SK-N-SH (cell line): ENCODE measurements at regions not wholly inside any gene's neighbourhood (a gene's known extent, or its start where the extent isn't known, plus 50 kb on each side); places are given as distances from the start of the nearest gene placed in this dataset.

Experiments used
- CTCF ChIA-PET: fragments of 300-600, 350-600 bp; formaldehyde crosslinking; extraction: SDS; loops from one replicate; lab custom pipeline; 2021; lab: Yijun Ruan, JAX
- POLR2A ChIA-PET: fragments of 350-600 bp; sonication (Branson Sonifier 250); formaldehyde crosslinking; extraction: SDS; loops from one replicate; lab custom pipeline; 2020; ENCODE audit warnings: antibody characterized with exemption, inconsistent platforms; lab: Yijun Ruan, JAX
- DNase-seq: peaks from one replicate; pipeline ENCODE4 v3.0.0; 2012
- H2AFZ ChIP-seq: fragments of 200-600 bp; sonication (generic); 2 replicates; pipeline ENCODE4 v1.8.1; 2016; ENCODE audit warnings: antibody characterized with exemption, mild to moderate bottlenecking, low read depth
- H3F3A ChIP-seq: fragments of 200-600 bp; sonication (generic); replicated peaks from 2 replicates; pipeline ENCODE3; 2016; ENCODE audit warnings: antibody characterized with exemption, mild to moderate bottlenecking; ENCODE audit not compliant: insufficient read depth
- H3K27ac ChIP-seq, 2 experiments: fragments of 200-500 bp in 1 of 2; fragments of 200-600 bp in 1 of 2; sonication (Bioruptor generic) in 1 of 2; sonication (generic), shearing (Covaris generic) in 1 of 2; 2 replicates each; pipeline versions ENCODE4 v1.5.1 to v1.6.1; 2014 to 2016; ENCODE audit warnings: low read depth in 2 of 2, inconsistent platforms in 1 of 2, low read length in 1 of 2, mild to moderate bottlenecking in 1 of 2, mixed read lengths in 1 of 2
- H3K27me3 ChIP-seq: fragments of 200-600 bp; sonication (generic), shearing (Covaris generic); 2 replicates; pipeline ENCODE4 v1.6.1; 2016; ENCODE audit warnings: mixed run types; ENCODE audit not compliant: insufficient read depth
- H3K36me3 ChIP-seq, 2 experiments: fragments of 200-500 bp in 1 of 2; fragments of 200-600 bp in 1 of 2; sonication (Bioruptor generic) in 1 of 2; sonication (generic) in 1 of 2; replicated peaks in 1 of 2; 2 replicates each; pipeline versions ENCODE3 to v1.5.1; 2014 to 2016; ENCODE audit warnings: low read length in 1 of 2, mild to moderate bottlenecking in 1 of 2; ENCODE audit not compliant: insufficient read depth in 2 of 2, control insufficient read depth in 1 of 2
- H3K4me1 ChIP-seq, 2 experiments: fragments of 200-500 bp in 1 of 2; fragments of 200-600 bp in 1 of 2; sonication (Bioruptor generic) in 1 of 2; sonication (generic), shearing (Covaris generic) in 1 of 2; 2 replicates each; pipeline versions ENCODE4 v1.5.1 to v1.6.1; 2014 to 2016; ENCODE audit warnings: low read depth in 1 of 2, low read length in 1 of 2, mixed run types in 1 of 2; ENCODE audit not compliant: insufficient read depth in 2 of 2, control insufficient read depth in 1 of 2
- H3K4me2 ChIP-seq: fragments of 200-600 bp; sonication (generic), shearing (Covaris generic); 2 replicates; pipeline ENCODE4 v1.6.1; 2017; ENCODE audit warnings: mixed run types
- H3K4me3 ChIP-seq, 2 experiments: fragments of 200-500 bp in 1 of 2; fragments of 200-600 bp in 1 of 2; sonication (Bioruptor generic) in 1 of 2; sonication (generic), shearing (Covaris generic) in 1 of 2; 2 replicates each; pipeline versions ENCODE4 v1.5.1 to v1.8.1; 2014 to 2016; ENCODE audit warnings: low read depth in 2 of 2, inconsistent platforms in 1 of 2, low read length in 1 of 2, mild to moderate bottlenecking in 1 of 2, mixed read lengths in 1 of 2, moderate library complexity in 1 of 2
- H3K79me2 ChIP-seq: fragments of 200-600 bp; sonication (generic); 2 replicates; pipeline ENCODE4 v1.8.1; 2017; ENCODE audit warnings: mild to moderate bottlenecking; ENCODE audit not compliant: insufficient read depth
- H3K9ac ChIP-seq: fragments of 200-600 bp; sonication (generic); 2 replicates; pipeline ENCODE4 v1.6.1; 2017; ENCODE audit warnings: mixed run types
- H3K9me2 ChIP-seq: fragments of 200-600 bp; sonication (generic); 2 replicates; pipeline ENCODE4 v1.6.1; 2017; ENCODE audit warnings: mixed run types
- H3K9me3 ChIP-seq: fragments of 200-600 bp; sonication (generic); 2 replicates; pipeline ENCODE4 v1.6.1; 2017; ENCODE audit warnings: mixed run types, mild to moderate bottlenecking, moderate library complexity
- H4K20me1 ChIP-seq: fragments of 200-600 bp; sonication (generic); 2 replicates; pipeline ENCODE4 v1.6.1; 2017; ENCODE audit warnings: mild to moderate bottlenecking, mixed run types; ENCODE audit not compliant: insufficient read depth
- CHD2 ChIP-seq: fragments of 150-350 bp; IDR thresholded peaks from 2 replicates; pipeline ENCODE4 v1.6.1; 2018; ENCODE audit warnings: low read length; ENCODE audit not compliant: partially characterized antibody
- FOXJ3 ChIP-seq: sonication (generic); formaldehyde crosslinking; IDR thresholded peaks from 2 replicates; pipeline ENCODE4 v1.5.1; 2020; ENCODE audit warnings: mild to moderate bottlenecking, missing genetic modification reagents
- FOXM1 ChIP-seq: IDR thresholded peaks from 2 replicates; pipeline ENCODE4 v1.4.0; 2012; ENCODE audit warnings: low read depth, mild to moderate bottlenecking
- GABPA ChIP-seq: IDR thresholded peaks from 2 replicates; pipeline ENCODE4 v1.4.0; 2012; ENCODE audit warnings: low read depth, mild to moderate bottlenecking
- GATA2 ChIP-seq: sonication (generic); formaldehyde crosslinking; IDR thresholded peaks from 2 replicates; pipeline ENCODE4 v1.5.0; 2020; ENCODE audit warnings: mild to moderate bottlenecking, missing genetic modification reagents
- JUND ChIP-seq: IDR thresholded peaks from 2 replicates; pipeline ENCODE4 v1.4.0; 2012
- MXI1 ChIP-seq: IDR thresholded peaks from 2 replicates; pipeline ENCODE4 v1.6.1; 2012; ENCODE audit warnings: mild to moderate bottlenecking, low read depth, low read length, improper control_type of control experiment
- NFIC ChIP-seq: IDR thresholded peaks from 2 replicates; pipeline ENCODE4 v1.4.0; 2012; ENCODE audit warnings: borderline replicate concordance
- RFX5 ChIP-seq: IDR thresholded peaks from 2 replicates; pipeline ENCODE4 v1.6.1; 2012; ENCODE audit warnings: mild to moderate bottlenecking, improper control_type of control experiment, low read length
- SMC3 ChIP-seq: IDR thresholded peaks from 2 replicates; pipeline ENCODE4 v1.6.1; 2012; ENCODE audit warnings: low read depth, low read length, improper control_type of control experiment
- TEAD4 ChIP-seq: IDR thresholded peaks from 2 replicates; pipeline ENCODE4 v1.4.0; 2012; ENCODE audit warnings: mild to moderate bottlenecking, borderline replicate concordance; ENCODE audit not compliant: insufficient read depth
- YY1 ChIP-seq: IDR thresholded peaks from 2 replicates; pipeline ENCODE4 v1.4.0; 2012; ENCODE audit warnings: low read depth, mild to moderate bottlenecking
- WGBS: methylation state at CpG from one replicate; pipeline ENCODE4 v1.1.6; 2017; ENCODE audit warnings: low lambda C conversion rate; 5-methylcytosine and 5-hydroxymethylcytosine counted together
- TF ChIP-seq, protein P1 (sequence below): IDR thresholded peaks from 2 replicates; pipeline ENCODE4 v1.4.0; 2012; ENCODE audit warnings: low read depth, borderline replicate concordance
- TF ChIP-seq, protein P2 (sequence below): fragments of 150-350 bp; IDR thresholded peaks from 2 replicates; pipeline ENCODE4 v1.6.1; 2017; ENCODE audit warnings: antibody characterized with exemption, low read length, low read depth, borderline replicate concordance
- TF ChIP-seq, protein P3 (sequence below): IDR thresholded peaks from 2 replicates; pipeline ENCODE4; 2012
- TF ChIP-seq, protein P4 (sequence below): fragments of 150-350 bp; IDR thresholded peaks from 2 replicates; pipeline ENCODE4 v1.6.1; 2016; ENCODE audit warnings: mild to moderate bottlenecking, low read depth, low read length
- TF ChIP-seq, protein P5 (sequence below): IDR thresholded peaks from 2 replicates; pipeline ENCODE4 v1.6.1; 2012; ENCODE audit warnings: mild to moderate bottlenecking, low read depth, low read length, moderate library complexity

DNA sequence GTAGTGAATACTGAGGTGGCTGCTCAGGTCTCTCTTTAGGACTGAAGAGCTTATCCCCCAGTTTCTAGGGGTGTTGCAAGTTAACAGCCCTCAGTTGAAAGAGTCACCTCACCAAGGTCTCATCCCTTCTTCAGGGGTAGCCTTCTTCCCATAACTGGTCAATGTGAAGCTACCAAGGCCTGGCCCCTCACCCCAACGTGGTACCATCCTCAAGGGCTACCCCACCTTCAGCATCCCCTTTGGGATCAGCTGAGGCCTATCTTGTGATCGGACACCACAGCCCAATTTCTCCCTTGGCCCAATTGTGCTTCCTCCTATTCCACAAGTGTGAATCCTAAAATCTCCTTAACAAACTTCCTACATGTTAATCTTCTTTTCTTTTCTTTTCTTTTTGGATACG, 289.5 kb upstream of the MKLN1 start:
- 74% methylated on average over 3 of the region's 3 CpGs for WGBS
- H3K4me3 ChIP-seq, result no peak overlapping the region
- ChIA-PET CTCF (interaction anchor here (0.9 to 7.7 kb wide), 5 partner anchors 31 to 143 kb away, joined by 3 to 186 read pairs (median 5); no protein-coding TSS in a partner anchor), POLR2A (interaction anchor here (0.9 kb wide), 1 partner anchor 36 kb away, joined by 3 read pairs; no protein-coding TSS in a partner anchor)
- H3F3A ChIP-seq, result peaks cover 32% of the 10 kb centered on the region
- H3K27me3 ChIP-seq, result no peaks in the 10 kb centered on the region
- no peak for DNase-seq
- H3K9me2 ChIP-seq, result no peaks in the 10 kb centered on the region
- H3K9ac ChIP-seq, result no peak overlapping the region
- no peaks in the 10 kb centered on the region for H3K9me3 ChIP-seq
- peaks cover 60% of the 10 kb centered on the region for H3K79me2 ChIP-seq
- no peaks in the 10 kb centered on the region for H4K20me1 ChIP-seq
- no peak overlapping the region for H2AFZ ChIP-seq
- H3K27ac ChIP-seq, result no peak overlapping the region
- peaks cover 10 to 16% of the 10 kb centered on the region in 2 experiments; a peak in 3 of 4 replicates for H3K4me1 ChIP-seq
- H3K36me3 ChIP-seq, result peaks cover 0 to 15% of the 10 kb centered on the region in 2 experiments
- no peak overlapping the region for H3K4me2 ChIP-seq
- TF ChIP-seq JUND, result no peak
- TF ChIP-seq, protein P1, sequence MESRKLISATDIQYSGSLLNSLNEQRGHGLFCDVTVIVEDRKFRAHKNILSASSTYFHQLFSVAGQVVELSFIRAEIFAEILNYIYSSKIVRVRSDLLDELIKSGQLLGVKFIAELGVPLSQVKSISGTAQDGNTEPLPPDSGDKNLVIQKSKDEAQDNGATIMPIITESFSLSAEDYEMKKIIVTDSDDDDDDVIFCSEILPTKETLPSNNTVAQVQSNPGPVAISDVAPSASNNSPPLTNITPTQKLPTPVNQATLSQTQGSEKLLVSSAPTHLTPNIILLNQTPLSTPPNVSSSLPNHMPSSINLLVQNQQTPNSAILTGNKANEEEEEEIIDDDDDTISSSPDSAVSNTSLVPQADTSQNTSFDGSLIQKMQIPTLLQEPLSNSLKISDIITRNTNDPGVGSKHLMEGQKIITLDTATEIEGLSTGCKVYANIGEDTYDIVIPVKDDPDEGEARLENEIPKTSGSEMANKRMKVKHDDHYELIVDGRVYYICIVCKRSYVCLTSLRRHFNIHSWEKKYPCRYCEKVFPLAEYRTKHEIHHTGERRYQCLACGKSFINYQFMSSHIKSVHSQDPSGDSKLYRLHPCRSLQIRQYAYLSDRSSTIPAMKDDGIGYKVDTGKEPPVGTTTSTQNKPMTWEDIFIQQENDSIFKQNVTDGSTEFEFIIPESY, result no peak
- TF ChIP-seq, protein P2, sequence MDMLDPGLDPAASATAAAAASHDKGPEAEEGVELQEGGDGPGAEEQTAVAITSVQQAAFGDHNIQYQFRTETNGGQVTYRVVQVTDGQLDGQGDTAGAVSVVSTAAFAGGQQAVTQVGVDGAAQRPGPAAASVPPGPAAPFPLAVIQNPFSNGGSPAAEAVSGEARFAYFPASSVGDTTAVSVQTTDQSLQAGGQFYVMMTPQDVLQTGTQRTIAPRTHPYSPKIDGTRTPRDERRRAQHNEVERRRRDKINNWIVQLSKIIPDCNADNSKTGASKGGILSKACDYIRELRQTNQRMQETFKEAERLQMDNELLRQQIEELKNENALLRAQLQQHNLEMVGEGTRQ, result no peak
- TF ChIP-seq, protein P3, sequence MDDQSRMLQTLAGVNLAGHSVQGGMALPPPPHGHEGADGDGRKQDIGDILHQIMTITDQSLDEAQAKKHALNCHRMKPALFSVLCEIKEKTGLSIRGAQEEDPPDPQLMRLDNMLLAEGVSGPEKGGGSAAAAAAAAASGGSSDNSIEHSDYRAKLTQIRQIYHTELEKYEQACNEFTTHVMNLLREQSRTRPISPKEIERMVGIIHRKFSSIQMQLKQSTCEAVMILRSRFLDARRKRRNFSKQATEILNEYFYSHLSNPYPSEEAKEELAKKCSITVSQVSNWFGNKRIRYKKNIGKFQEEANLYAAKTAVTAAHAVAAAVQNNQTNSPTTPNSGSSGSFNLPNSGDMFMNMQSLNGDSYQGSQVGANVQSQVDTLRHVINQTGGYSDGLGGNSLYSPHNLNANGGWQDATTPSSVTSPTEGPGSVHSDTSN, result no peak
- no peak for TF ChIP-seq SMC3
- TF ChIP-seq, protein P4, sequence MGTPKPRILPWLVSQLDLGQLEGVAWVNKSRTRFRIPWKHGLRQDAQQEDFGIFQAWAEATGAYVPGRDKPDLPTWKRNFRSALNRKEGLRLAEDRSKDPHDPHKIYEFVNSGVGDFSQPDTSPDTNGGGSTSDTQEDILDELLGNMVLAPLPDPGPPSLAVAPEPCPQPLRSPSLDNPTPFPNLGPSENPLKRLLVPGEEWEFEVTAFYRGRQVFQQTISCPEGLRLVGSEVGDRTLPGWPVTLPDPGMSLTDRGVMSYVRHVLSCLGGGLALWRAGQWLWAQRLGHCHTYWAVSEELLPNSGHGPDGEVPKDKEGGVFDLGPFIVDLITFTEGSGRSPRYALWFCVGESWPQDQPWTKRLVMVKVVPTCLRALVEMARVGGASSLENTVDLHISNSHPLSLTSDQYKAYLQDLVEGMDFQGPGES, result no peak
- no peak for TF ChIP-seq FOXJ3 (CRISPR knock-in tag)
- TF ChIP-seq RFX5, result no peak
- TF ChIP-seq, all 33 proteins: peak for 0

DNA sequence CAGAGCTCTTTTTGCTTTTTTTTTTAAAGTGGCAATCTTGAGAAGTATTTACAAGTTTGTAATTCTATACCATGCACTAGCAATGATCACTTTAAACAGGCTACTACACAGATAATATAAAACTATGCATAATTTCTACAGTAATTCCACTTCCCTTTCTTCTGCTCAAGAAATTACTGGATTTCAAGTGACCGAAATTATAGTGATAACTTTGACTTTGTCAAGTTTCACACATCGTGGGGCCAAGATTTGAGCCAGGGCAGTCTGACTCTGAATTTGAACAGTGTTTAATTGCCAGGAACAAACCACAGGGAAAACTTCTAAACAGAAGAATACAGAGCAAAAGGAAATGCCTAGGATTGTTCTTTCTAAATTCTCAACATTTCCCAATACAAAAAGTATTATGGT, 288.3 kb upstream of the MKLN1 start:
- Histone ChIP-seq H2AFZ (0 out of 2 replicates have a peak overlapping the region, but pooled peaks have one; percentile 18), H3K4me1 (peaks cover 6 to 16% of the 10 kb centered on the region in 2 experiments; a peak in 3 of 4 replicates), H3K27me3 (no peaks in the 10 kb centered on the region), H3F3A (peaks cover 32% of the 10 kb centered on the region), H3K4me2 (peak overlapping the region; percentile 16; the same call in 1 of the 2 replicates), H3K4me3 (no peak overlapping the region), H3K9me3 (no peaks in the 10 kb centered on the region), H3K9me2 (no peaks in the 10 kb centered on the region), H3K79me2 (peaks cover 53% of the 10 kb centered on the region), H4K20me1 (no peaks in the 10 kb centered on the region), H3K9ac (peak overlapping the region; percentile 25), H3K36me3 (peaks cover 0 to 5% of the 10 kb centered on the region in 2 experiments), H3K27ac (peak overlapping the region; percentile 34 to 66; a peak in 2 of 4 replicates)
- DNase-seq, result no peak
- WGBS, result 52% methylated on average over 2 of the region's 2 CpGs
- POLR2A ChIA-PET, result interaction anchor here (0.6 kb wide), 1 partner anchor 27 kb away, joined by 3 read pairs; no protein-coding TSS in a partner anchor
- CTCF ChIA-PET, result interaction anchor here (1.0 to 7.7 kb wide), 38 partner anchors 11 to 533 kb away, joined by 3 to 186 read pairs (median 8); no protein-coding TSS in a partner anchor
- no peak for TF ChIP-seq TEAD4
- TF ChIP-seq GABPA, result no peak
- no peak for TF ChIP-seq FOXM1
- TF ChIP-seq NFIC, result no peak
- no peak for TF ChIP-seq MXI1
- TF ChIP-seq CHD2, result no peak
- TF ChIP-seq, protein P5, sequence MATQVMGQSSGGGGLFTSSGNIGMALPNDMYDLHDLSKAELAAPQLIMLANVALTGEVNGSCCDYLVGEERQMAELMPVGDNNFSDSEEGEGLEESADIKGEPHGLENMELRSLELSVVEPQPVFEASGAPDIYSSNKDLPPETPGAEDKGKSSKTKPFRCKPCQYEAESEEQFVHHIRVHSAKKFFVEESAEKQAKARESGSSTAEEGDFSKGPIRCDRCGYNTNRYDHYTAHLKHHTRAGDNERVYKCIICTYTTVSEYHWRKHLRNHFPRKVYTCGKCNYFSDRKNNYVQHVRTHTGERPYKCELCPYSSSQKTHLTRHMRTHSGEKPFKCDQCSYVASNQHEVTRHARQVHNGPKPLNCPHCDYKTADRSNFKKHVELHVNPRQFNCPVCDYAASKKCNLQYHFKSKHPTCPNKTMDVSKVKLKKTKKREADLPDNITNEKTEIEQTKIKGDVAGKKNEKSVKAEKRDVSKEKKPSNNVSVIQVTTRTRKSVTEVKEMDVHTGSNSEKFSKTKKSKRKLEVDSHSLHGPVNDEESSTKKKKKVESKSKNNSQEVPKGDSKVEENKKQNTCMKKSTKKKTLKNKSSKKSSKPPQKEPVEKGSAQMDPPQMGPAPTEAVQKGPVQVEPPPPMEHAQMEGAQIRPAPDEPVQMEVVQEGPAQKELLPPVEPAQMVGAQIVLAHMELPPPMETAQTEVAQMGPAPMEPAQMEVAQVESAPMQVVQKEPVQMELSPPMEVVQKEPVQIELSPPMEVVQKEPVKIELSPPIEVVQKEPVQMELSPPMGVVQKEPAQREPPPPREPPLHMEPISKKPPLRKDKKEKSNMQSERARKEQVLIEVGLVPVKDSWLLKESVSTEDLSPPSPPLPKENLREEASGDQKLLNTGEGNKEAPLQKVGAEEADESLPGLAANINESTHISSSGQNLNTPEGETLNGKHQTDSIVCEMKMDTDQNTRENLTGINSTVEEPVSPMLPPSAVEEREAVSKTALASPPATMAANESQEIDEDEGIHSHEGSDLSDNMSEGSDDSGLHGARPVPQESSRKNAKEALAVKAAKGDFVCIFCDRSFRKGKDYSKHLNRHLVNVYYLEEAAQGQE, result no peak
- TF ChIP-seq GATA2, result no peak
- TF ChIP-seq, protein P4, result no peak
- no peak for TF ChIP-seq YY1
